ENCODE measurements at regions not wholly inside any gene's neighbourhood (a gene's known extent, or its start where the extent isn't known, plus 50 kb on each side); places are given as distances from the start of the nearest gene placed in this dataset.

- no peak for DNase-seq (ENCODE audit: low spot score)
- H3K36me3 Mint-ChIP-seq (ENCODE audit: low read depth) = no peaks in the 10 kb centered on the region
- no peak overlapping the region for H3K4me3 Mint-ChIP-seq (ENCODE audit: unreplicated experiment)
- H3K9me3 Mint-ChIP-seq (ENCODE audit: low read depth) = no peaks in the 10 kb centered on the region
- TF ChIP-seq CTCF (IDR thresholded peaks at IDR 0.05) = no peak
- H3K27ac Mint-ChIP-seq (ENCODE audit: unreplicated experiment) = no peak overlapping the region
- H3K27me3 Mint-ChIP-seq (ENCODE audit: low read depth) = peaks cover 13% of the 10 kb centered on the region
- peaks cover 17% of the 10 kb centered on the region for H3K4me1 Mint-ChIP-seq (ENCODE audit: low read depth)
These were observed 53.8 kb upstream of the FOXP4 start for GRCh38 chr6:41492261-41492891.

- DNase-seq (ENCODE audit: low spot score) = no peak
- peaks cover 2% of the 10 kb centered on the region for H3K4me1 Mint-ChIP-seq (ENCODE audit: low read depth)
- no peaks in the 10 kb centered on the region for H3K36me3 Mint-ChIP-seq (ENCODE audit: low read depth)
- peaks cover 13% of the 10 kb centered on the region for H3K27me3 Mint-ChIP-seq (ENCODE audit: low read depth)
- no peak overlapping the region for H3K27ac Mint-ChIP-seq (ENCODE audit: unreplicated experiment)
- H3K4me3 Mint-ChIP-seq (ENCODE audit: unreplicated experiment) = no peak overlapping the region
- no peak for TF ChIP-seq CTCF (IDR thresholded peaks at IDR 0.05)
- no peaks in the 10 kb centered on the region for H3K9me3 Mint-ChIP-seq (ENCODE audit: low read depth)
These were observed 51.7 kb upstream of the FOXP4 start for GRCh38 chr6:41494212-41495110.

All from chondrocyte (in vitro differentiated cells).